ENCODE measurements at regions not wholly inside any gene's neighbourhood (a gene's known extent, or its start where the extent isn't known, plus 50 kb on each side); places are given as distances from the start of the nearest gene placed in this dataset.

- no peak for TF ChIP-seq CTCF (IDR thresholded peaks at IDR 0.05)
- no peak for TF ChIP-seq POLR2A (IDR thresholded peaks at IDR 0.05)
Measured at GRCh38 chr1:117286145-117286544, 75.4 kb upstream of the VTCN1 start.
